ENCODE measurements at regions not wholly inside any gene's neighbourhood (a gene's known extent, or its start where the extent isn't known, plus 50 kb on each side); places are given as distances from the start of the nearest gene placed in this dataset.

DNA sequence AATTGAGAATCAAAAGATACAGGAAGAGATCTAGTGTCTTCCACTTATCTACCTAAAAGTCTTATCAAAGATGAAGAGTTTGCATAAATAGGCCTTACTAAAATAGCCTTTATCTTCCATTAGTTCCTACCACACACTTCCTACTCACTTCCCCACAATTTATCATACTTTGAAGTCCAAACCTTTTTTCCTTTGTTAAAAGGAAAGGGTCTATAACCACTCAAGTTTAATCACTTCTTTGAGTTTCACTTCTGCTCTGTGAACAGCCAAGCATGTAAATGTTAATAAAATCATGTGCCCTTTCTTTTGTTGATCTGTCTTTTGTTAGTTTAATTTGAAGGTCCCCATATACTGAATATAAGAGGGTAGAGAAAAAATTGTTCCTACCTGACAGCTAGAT is 114.5 kb downstream of the PHLDA1 start:
- no peak for TF ChIP-seq SP1 (IDR thresholded peaks at IDR 0.05)
- TF ChIP-seq TARDBP (IDR thresholded peaks at IDR 0.05) = no peak
- no peak for TF ChIP-seq BHLHE40 (IDR thresholded peaks at IDR 0.05; ENCODE audit: borderline replicate concordance)
- TF ChIP-seq ARNT (IDR thresholded peaks at IDR 0.05) = no peak
- TF ChIP-seq L3MBTL2 (conservative IDR thresholded peaks at IDR 0.05) = no peak
- no peak for TF ChIP-seq FOXK2 (IDR thresholded peaks at IDR 0.05)
- no peak for TF ChIP-seq HDGF (IDR thresholded peaks at IDR 0.05; ENCODE audit: borderline replicate concordance)
- TF ChIP-seq CTBP1 (IDR thresholded peaks at IDR 0.05; ENCODE audit: borderline replicate concordance) = no peak
